Uterus (tissue), 3 donors: ENCODE measurements at regions not wholly inside any gene's neighbourhood (a gene's known extent, or its start where the extent isn't known, plus 50 kb on each side); places are given as distances from the start of the nearest gene placed in this dataset.

ENCODE experiments used
- DNase-seq, 2 donors: peaks; one replicate each; pipeline ENCODE4 v3.0.0-alpha.2; 2019 to 2020
- H3K27ac ChIP-seq, 2 donors: fragments of 200-600 bp; sonication (generic); 1 replicate in 1 of 2; 2 replicates in 1 of 2; pipeline ENCODE4 v1.5.1; 2016 to 2018
- H3K27me3 ChIP-seq, 2 donors: fragments of 200-600 bp; sonication (generic); one replicate each; pipeline ENCODE4 v1.5.1; 2018 to 2019; ENCODE audit warnings: control low read depth in 1 of 2
- H3K36me3 ChIP-seq, 2 donors: fragments of 200-600 bp; sonication (generic); one replicate each; pipeline ENCODE4 v1.5.1; 2019; ENCODE audit warnings: control low read depth in 1 of 2
- H3K4me1 ChIP-seq, 2 donors: fragments of 200-600 bp; sonication (generic); one replicate each; pipeline ENCODE4 v1.5.1; 2018 to 2019; ENCODE audit warnings: control low read depth in 1 of 2
- H3K4me3 ChIP-seq, 2 donors: fragments of 200-600 bp; sonication (generic); 1 replicate in 1 of 2; 2 replicates in 1 of 2; pipeline ENCODE4 v1.5.1; 2018 to 2019; ENCODE audit warnings: mild to moderate bottlenecking in 1 of 2
- H3K9me3 ChIP-seq, 2 donors: fragments of 200-600 bp; sonication (generic); one replicate each; pipeline ENCODE4 v1.5.1; 2019; ENCODE audit warnings: control low read depth in 1 of 2
- POLR2A ChIP-seq, 2 donors: fragments of 450-650 bp; IDR thresholded peaks; one replicate each; pipeline ENCODE4 v1.6.1; 2016; ENCODE audit warnings: antibody characterized with exemption in 2 of 2, mild to moderate bottlenecking in 1 of 2, moderate library complexity in 1 of 2
- intact Hi-C: fragments of 100-400 bp; cut with DNase I; formaldehyde crosslinking; loops from one replicate; pipeline ENCODE4 v1.15.1; 2023; ENCODE audit warnings: low total_unique reads
- TF ChIP-seq, protein P1 (sequence below), 4 experiments: fragments of 200-600 bp in 2 of 4; fragments of 450-650 bp in 2 of 4; sonication (generic) in 2 of 4; IDR thresholded peaks; one replicate each; pipeline ENCODE4 v1.5.1; 2016 to 2019; ENCODE audit warnings: antibody characterized with exemption in 4 of 4, mild to moderate bottlenecking in 2 of 4, moderate library complexity in 1 of 4
- donor health status: DM: yes; HTN: yes; CAD: no.

DNA sequence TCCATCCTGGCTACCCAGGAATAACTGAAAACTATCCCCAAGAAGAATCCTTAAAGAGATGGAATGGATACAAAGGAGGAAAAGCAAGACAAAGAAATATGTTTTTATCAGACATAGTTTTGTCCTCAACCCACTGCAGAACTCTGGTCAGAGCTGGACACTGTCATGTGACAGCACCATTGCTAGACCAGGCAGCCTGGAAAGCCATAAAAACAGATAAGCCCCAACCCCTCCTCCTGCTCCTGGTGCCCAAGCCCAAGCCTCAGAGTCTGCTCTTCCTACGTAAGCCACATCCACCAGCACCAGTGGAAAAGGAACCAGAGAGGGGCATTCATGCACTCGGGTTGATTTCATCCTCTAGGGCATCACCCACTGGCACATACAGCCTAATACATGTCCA, 116.9 kb downstream of the TRIM29 start:
- H3K36me3 ChIP-seq, result no peaks in the 10 kb centered on the region
- no peak for DNase-seq
- no peaks in the 10 kb centered on the region for H3K4me1 ChIP-seq
- H3K9me3 ChIP-seq, result no peaks in the 10 kb centered on the region
- no peak for TF ChIP-seq POLR2A (IDR thresholded peaks at IDR 0.05)
- TF ChIP-seq, protein P1, sequence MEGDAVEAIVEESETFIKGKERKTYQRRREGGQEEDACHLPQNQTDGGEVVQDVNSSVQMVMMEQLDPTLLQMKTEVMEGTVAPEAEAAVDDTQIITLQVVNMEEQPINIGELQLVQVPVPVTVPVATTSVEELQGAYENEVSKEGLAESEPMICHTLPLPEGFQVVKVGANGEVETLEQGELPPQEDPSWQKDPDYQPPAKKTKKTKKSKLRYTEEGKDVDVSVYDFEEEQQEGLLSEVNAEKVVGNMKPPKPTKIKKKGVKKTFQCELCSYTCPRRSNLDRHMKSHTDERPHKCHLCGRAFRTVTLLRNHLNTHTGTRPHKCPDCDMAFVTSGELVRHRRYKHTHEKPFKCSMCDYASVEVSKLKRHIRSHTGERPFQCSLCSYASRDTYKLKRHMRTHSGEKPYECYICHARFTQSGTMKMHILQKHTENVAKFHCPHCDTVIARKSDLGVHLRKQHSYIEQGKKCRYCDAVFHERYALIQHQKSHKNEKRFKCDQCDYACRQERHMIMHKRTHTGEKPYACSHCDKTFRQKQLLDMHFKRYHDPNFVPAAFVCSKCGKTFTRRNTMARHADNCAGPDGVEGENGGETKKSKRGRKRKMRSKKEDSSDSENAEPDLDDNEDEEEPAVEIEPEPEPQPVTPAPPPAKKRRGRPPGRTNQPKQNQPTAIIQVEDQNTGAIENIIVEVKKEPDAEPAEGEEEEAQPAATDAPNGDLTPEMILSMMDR (IDR thresholded peaks at IDR 0.05), result no peak
- no peak overlapping the region for H3K4me3 ChIP-seq
- no peaks in the 10 kb centered on the region for H3K27me3 ChIP-seq
- no peak overlapping the region for H3K27ac ChIP-seq
- intact Hi-C loops, result no loop called here

DNA sequence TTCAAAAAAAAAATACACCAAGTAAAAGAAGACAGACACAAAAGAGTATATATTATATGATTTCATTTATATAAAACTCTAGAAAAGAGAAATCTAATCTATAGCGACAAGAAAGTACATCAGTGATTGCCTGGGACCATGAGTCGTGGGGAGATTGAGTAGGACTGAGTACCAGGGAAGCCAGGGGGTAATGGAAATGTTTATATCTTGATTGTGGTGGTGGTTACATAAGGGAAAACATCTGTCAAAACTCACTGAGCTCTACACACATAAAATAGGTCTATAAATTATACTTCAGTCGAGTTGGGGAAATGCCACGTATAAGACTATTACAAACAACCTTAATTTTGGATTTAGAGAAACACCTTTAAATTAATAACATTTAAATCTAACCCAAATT, 117.4 kb downstream of the TRIM29 start:
- no peak for TF ChIP-seq POLR2A (IDR thresholded peaks at IDR 0.05)
- TF ChIP-seq, protein P1 (IDR thresholded peaks at IDR 0.05), result no peak
- intact Hi-C loops, result no loop called here
- H3K4me1 ChIP-seq, result no peaks in the 10 kb centered on the region
- H3K9me3 ChIP-seq, result no peaks in the 10 kb centered on the region
- H3K27me3 ChIP-seq, result no peaks in the 10 kb centered on the region
- DNase-seq, result no peak
- H3K27ac ChIP-seq, result no peak overlapping the region
- H3K36me3 ChIP-seq, result no peaks in the 10 kb centered on the region
- H3K4me3 ChIP-seq, result no peak overlapping the region

DNA sequence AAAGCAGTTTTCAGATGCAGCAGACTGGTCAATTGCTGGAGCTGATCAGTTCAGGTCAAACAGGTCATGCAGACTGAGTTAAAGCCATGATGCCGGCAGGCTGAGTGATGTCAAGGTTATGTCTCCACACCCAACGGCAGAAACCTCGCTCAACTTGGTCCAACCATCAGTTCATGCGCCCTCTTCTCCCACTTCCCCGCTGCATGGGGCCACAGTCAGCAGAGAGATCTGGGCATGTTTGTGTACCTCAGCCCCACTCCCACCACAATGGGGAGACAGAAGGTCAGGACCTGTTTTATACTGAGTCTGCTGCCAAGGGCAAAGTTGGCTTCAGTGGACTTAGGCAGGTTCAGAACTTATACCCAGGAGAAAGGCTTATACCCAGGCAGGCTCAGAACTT, 118.7 kb downstream of the TRIM29 start:
- TF ChIP-seq, protein P1 (IDR thresholded peaks at IDR 0.05), result no peak
- no peak for TF ChIP-seq POLR2A (IDR thresholded peaks at IDR 0.05)
- Histone ChIP-seq H3K9me3 (no peaks in the 10 kb centered on the region), H3K36me3 (no peaks in the 10 kb centered on the region), H3K27me3 (no peaks in the 10 kb centered on the region), H3K27ac (no peak overlapping the region), H3K4me3 (no peak overlapping the region), H3K4me1 (no peaks in the 10 kb centered on the region)
- intact Hi-C loops, result no loop called here
- no peak for DNase-seq

DNA sequence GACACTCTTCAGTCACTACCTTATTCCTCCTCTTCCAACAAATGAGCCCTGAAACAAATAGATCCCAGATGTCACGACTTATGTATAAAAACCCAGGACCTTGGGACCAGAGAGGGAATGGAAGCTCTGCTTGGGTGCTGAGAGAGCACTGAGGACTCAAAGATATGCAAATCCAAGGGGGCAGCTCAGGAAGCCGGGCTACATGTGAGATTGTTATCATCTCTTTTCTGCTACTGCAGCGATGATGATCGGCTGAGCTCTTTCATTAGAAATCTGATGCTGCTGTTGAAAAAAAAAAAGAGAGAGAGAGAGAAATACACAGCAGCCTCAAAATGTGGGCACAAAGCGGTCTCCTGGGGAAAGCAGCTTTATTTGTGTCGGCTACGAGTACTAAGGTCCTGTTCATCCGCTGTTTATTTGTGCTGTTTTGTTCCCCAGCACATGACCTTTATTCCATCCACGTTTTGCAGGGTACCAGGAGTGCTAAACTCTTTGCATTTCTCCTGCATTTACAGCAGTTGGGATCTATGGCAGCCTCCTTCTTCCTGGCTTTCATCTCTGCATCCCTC, 120.2 kb downstream of the TRIM29 start:
- H3K9me3 ChIP-seq, result no peaks in the 10 kb centered on the region
- no peaks in the 10 kb centered on the region for H3K36me3 ChIP-seq
- H3K27ac ChIP-seq, result no peak overlapping the region
- DNase-seq, result no peak
- H3K27me3 ChIP-seq, result no peaks in the 10 kb centered on the region
- TF ChIP-seq, protein P1 (IDR thresholded peaks at IDR 0.05), result no peak
- no peak for TF ChIP-seq POLR2A (IDR thresholded peaks at IDR 0.05)
- intact Hi-C loops, result no loop called here
- no peaks in the 10 kb centered on the region for H3K4me1 ChIP-seq
- H3K4me3 ChIP-seq, result no peak overlapping the region

GRCh38 chr11:120013325-120014250, 124.3 kb downstream of the TRIM29 start:
- H3K9me3 ChIP-seq, result no peaks in the 10 kb centered on the region
- H3K27ac ChIP-seq, result no peak overlapping the region
- intact Hi-C loops, result no loop called here
- DNase-seq, result peak in 1 of 2 donors; percentile 29
- H3K4me3 ChIP-seq, result no peak overlapping the region
- no peaks in the 10 kb centered on the region for H3K4me1 ChIP-seq
- H3K36me3 ChIP-seq, result no peaks in the 10 kb centered on the region
- TF ChIP-seq POLR2A (IDR thresholded peaks at IDR 0.05), result no peak
- TF ChIP-seq, protein P1 (IDR thresholded peaks at IDR 0.05), result peak; percentile 36 to 56 (median 44)
- no peaks in the 10 kb centered on the region for H3K27me3 ChIP-seq
